ENCODE measurements at regions not wholly inside any gene's neighbourhood (a gene's known extent, or its start where the extent isn't known, plus 50 kb on each side); places are given as distances from the start of the nearest gene placed in this dataset.
"Not testable (repeated sequence)": the region's sequence is repeated elsewhere in the genome, so short reads cannot be mapped to it uniquely, and the experiment has no call there.

GRCh38 chr12:93079976-93080375 is 150.9 kb upstream of the EEA1 start:
- no peak for DNase-seq (ENCODE audit: low read depth in 1 of 2, low spot score in 1 of 2)

DNA sequence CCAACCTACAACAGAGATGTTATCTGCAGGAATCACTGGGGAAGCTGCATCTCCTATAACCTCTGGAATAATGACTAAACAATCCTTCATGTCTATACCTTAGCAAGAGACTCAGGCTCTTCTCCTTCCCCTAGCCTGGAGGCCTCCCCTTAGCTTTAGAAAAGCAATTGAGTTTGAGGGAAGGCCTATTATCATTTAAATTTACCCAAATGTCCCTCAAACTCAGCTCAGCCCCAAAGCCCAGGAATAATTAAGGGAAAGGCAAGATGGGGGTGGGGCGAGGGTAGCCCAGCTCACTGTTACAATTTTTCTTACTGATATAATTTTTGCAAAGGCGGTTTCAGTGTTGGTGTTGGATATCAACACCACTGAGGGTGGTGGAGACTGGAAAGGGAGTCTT is 151.4 kb upstream of the EEA1 start:
- DNase-seq (ENCODE audit: low read depth in 1 of 2, low spot score in 1 of 2), result no peak

DNA sequence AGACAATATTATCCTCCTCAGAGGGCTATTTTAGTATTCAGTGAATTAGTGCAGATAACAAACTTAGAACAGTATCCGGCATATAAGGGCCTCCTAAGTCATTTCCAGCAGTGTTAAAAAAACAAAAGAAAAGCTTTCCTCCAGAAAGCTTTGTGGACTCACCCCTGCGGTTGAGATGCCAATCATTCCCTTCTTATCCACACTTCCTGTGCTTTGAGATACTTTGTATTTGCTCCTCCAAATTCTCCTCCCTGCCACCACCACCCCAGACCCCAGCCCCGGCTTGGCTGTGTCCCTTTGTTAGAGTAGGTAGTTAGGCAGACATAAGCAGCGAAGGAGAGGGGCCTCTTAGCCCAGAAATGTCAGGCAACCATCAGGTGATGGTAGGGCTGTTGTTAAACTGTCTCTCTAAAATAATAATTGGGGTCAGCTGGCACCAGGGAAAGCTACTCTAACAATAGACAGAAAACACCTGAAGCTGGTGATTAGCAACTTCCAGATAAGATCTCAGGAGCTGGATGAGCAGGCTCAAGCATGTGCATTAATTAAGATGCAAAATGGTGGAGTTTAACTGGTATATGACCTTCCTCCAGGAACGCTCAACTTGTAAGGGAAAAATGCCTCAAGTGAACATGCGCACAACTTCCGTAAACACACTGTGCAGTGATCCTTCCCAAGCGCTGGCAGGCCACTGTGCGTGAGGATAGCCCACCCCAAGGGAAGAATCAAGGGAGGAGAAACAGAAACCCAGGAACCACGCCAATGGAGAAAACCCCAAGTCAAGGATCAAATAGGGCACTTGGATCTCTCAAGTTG is 152.1 kb upstream of the EEA1 start:
- DNase-seq (ENCODE audit: low read depth in 1 of 2, low spot score in 1 of 2), result no peak

DNA sequence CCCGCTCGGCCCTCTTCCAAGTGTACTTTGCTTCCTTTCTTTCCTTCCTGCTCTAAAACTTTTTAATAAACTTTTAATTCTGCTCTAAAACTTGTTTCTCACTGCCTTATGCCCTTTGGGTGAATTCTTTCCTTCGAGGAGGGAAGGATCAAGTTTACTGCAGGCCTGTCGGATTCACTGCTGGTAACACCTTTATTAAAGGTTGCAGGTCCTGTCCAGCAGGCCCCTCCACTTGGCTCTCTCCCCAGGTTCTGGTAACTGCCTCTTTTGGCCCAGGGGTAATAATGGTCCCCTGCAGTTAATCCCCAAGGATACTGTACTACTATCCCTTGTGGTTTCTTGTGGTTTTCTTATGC is 152.7 kb upstream of the EEA1 start:
- DNase-seq (ENCODE audit: low read depth in 1 of 2, low spot score in 1 of 2), result no peak

DNA sequence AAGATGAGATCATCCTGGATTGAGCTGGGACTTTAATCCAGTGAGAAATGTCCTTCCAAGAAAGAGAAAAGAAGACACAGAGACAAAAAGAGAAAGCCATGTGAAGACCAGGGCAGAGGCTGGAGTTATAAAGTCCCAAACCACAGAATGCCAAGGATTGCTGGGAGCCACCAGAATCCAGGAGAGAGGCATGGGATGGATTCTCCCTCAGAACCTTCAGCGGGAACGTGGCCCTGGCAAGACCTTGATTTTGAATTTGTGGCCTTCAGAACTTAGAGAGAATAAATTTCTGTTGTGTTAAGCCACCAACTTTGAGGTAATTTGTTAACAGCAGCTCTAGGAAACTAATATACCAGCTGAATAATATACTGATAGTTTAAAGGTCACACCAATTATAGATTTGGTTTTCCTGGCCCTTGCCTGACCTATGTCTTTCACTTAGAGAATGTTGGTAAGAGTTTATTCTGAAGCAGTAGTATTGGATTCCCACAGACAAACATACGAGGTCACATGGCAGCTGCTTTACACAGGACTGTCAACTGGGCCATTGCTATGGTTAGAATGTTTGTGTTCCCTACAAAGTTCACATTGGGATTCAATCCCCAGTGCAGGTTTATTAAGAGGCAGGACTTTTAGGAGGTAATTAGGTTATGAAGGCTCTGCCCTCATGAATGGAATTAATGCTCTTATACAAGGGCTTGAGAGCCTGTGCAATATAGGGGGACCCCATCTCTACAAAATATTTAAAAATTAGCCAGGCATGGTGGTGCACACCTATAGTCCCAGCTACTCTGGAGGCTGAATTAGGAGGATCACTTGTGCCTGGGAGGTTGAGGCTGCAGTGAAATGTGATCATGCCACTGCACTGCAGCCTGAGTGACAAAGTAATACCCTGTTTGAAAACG is 156.5 kb upstream of the EEA1 start:
- no peak for DNase-seq (ENCODE audit: low read depth in 1 of 2, low spot score in 1 of 2)

GRCh38 chr12:93086288-93086727 is 157.2 kb upstream of the EEA1 start:
- DNase-seq (ENCODE audit: low read depth in 1 of 2, low spot score in 1 of 2), result no peak

- no peak for DNase-seq (ENCODE audit: low read depth in 1 of 2, low spot score in 1 of 2)
These were observed 158.9 kb upstream of the EEA1 start for GRCh38 chr12:93087840-93088610.

DNA sequence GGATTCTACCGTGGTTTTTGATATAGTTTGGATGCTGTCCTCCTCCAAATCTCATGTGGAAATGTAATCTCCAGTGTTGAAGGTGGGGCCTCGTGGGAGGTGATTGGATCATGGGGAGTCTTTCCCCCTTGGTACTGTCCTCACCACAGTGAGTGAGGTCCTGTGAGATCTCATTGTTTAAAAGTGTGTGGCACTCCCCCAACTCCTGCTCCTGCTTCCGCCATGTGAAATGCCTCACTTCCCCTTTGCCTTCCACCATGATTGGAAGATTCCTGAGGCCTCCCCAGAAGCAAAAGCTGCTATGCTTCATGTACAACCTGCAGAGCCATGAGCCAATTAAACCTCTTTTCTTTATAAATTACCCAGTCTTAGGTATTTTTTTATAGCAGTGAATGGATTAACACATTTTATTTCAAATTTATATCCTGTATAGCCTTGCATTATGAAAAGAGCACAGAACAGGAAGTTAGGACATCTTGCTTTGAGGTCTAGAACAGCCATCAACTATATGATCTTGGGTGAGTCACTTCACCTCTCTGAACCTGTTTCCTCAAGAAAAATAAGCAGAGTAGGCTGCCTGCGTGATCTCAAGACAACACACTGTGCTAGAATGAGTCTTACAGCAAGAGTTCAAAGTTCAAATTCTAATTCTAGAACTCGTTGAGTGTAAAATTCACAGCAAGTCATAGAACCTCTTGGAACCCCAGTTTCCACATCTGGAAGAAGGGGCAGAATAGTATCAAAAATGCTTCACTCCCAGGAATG is 160.9 kb upstream of the EEA1 start:
- no peak for DNase-seq (ENCODE audit: low read depth in 1 of 2, low spot score in 1 of 2)

GRCh38 chr12:93090731-93091172 is 161.7 kb upstream of the EEA1 start:
- no peak for DNase-seq (ENCODE audit: low read depth in 1 of 2, low spot score in 1 of 2)

DNA sequence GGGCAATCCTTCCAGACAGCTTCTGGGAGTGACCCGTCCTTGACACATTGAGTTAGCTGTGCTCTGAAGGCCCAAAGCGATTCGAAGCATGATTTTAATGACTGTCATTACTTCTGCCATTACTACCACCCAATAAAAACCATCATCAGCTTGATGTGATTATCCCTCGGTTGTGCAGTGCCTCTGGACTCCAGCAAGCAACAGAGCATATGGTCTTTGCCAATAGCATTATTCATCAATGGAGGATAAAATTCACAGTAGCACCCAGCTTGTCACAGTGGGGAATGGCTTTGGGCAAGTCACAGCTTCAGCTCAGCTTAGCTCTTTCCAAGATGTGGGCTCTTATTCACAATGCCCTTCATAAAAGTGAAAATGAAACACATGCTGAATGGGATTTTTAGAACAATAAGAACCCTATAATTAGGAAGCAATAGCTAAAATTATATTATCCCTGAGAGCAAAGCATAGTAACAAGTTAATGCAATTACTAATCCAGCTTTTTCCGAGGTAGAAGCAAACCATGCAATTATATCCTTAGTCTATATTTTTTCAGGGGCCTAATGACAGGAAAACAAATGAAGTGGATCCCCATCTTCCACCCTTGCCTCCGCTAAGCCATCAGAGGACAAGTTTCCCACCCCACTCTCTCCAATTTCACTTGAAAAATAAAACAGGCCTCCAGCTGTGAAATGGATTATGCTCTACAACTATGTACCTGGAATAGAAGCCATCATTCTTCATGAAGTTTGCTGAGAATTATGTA is 163.0 kb upstream of the EEA1 start:
- DNase-seq (ENCODE audit: low read depth in 1 of 2, low spot score in 1 of 2), result no peak

DNA sequence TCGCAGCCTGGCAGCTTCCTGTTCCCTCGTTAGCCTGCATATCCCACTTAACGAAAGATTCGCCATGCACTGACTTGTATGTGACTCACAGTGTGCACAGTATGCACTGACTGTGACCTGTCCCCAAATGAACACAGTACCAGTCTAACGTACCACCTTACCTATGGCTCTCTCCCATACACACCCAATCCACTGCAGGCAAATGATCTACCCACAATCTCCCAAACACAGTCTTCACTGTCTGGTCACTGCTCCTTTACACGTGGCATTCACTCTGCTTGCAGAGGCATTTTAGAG is 163.5 kb upstream of the EEA1 start:
- no peak for DNase-seq (ENCODE audit: low read depth in 1 of 2, low spot score in 1 of 2)

DNA sequence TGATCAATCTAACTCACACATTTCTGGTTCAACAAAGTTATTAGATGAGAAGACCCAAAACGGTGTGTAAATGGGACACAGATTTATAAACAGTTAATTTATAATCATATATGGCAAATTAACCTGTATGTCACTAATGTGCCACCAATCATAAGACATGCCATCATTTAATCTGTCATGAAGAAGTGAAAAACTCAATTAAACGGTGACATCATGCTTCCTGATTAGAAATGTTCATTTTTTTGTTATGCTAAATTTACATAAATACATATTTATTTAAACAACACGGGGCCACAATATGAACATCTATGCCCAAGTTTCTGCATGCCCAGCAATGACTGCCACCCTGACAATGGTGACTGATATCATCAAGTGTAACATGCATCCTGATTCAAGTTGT is 164.1 kb upstream of the EEA1 start:
- no peak for DNase-seq (ENCODE audit: low read depth in 1 of 2, low spot score in 1 of 2)

- not testable (repeated sequence) for DNase-seq (ENCODE audit: low read depth in 1 of 2, low spot score in 1 of 2)
These were observed 165.1 kb upstream of the EEA1 start for GRCh38 chr12:93094222-93094621.

DNA sequence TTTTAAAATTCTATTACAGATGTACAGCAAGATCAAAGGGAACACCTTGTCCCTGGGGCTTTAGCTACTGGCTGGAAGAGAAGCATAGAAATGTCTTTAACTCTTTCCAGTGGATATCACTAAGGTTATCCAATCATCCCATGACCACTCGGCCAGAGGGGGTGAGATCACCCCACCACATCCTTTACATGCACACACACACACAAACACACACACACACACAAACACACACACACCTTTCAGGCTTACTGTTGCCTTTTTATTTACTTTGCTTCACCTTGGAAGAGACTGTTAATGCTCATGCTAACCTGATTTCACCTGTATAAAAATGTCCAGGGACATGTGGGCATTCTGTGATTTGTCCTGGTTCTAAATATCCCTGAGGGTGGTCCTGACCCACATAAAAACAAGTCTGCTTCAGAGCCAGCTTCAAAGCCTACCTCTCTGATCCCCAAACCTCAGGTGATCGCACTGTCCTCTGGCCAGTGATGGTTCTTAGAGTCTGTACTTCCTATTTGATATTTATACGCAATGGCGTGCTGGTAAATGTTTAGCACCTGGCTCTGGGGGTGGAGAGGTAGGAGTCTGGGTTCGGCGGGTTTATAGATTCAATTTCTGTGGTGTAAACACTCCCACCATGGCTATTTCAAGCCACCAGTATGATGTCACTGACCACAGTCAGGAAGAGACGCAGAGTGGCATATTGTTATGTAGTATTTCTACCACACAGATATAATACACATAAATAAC is 166.1 kb upstream of the EEA1 start:
- no peak for DNase-seq (ENCODE audit: low read depth in 1 of 2, low spot score in 1 of 2)

DNA sequence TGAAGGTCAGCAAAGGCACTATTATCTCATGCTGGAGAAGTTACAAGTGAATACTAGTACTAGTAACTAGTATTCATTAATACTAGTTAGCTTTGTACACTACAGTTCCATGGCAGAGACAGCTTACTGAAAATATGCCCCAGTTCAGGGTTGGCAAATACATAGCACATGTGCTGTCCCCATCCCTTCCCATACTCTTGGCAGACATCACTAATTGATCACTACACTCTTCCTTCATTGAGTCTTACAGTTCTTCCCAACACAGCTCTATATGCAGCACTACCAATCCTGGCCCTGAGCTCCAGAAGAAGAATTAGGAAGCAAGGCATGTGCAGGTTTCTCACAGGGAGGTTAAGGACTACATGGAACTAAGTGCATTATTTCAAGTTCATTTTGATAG is 168.3 kb upstream of the EEA1 start:
- no peak for DNase-seq (ENCODE audit: low read depth in 1 of 2, low spot score in 1 of 2)

DNA sequence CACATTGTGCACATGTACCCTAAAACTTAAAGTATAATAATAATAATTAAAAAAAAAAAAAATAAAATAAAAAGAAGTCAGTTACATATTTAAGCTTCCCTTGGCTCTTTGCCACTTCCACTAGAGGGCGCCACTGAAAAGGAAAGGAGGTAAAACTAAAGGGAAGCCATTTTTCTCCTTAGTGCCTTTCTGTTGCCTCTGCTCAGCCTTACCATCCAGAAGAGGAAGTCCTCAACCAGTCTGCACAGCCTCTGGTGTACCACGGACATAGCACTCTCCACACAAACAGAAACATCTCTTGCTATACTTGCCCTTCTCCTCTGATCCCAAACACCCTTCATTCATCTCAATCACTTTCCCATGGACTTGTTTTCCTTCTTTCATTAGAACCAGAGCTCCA is 169.0 kb upstream of the EEA1 start:
- DNase-seq (ENCODE audit: low read depth in 1 of 2, low spot score in 1 of 2), result peak; percentile 12 to 27

GRCh38 chr12:93099792-93100191 is 170.7 kb upstream of the EEA1 start:
- no peak for DNase-seq (ENCODE audit: low read depth in 1 of 2, low spot score in 1 of 2)

GRCh38 chr12:93100610-93101009 is 171.5 kb upstream of the EEA1 start:
- DNase-seq (ENCODE audit: low read depth in 1 of 2, low spot score in 1 of 2), result no peak

- DNase-seq (ENCODE audit: low read depth in 1 of 2, low spot score in 1 of 2), result no peak
These were observed 172.3 kb upstream of the EEA1 start for GRCh38 chr12:93101367-93101766.

GRCh38 chr12:93102312-93102711 is 173.2 kb upstream of the EEA1 start:
- DNase-seq (ENCODE audit: low read depth in 1 of 2, low spot score in 1 of 2), result no peak
